ENCODE measurements at regions not wholly inside any gene's neighbourhood (a gene's known extent, or its start where the extent isn't known, plus 50 kb on each side); places are given as distances from the start of the nearest gene placed in this dataset.
"Not testable (repeated sequence)": the region's sequence is repeated elsewhere in the genome, so short reads cannot be mapped to it uniquely, and the experiment has no call there.

DNA sequence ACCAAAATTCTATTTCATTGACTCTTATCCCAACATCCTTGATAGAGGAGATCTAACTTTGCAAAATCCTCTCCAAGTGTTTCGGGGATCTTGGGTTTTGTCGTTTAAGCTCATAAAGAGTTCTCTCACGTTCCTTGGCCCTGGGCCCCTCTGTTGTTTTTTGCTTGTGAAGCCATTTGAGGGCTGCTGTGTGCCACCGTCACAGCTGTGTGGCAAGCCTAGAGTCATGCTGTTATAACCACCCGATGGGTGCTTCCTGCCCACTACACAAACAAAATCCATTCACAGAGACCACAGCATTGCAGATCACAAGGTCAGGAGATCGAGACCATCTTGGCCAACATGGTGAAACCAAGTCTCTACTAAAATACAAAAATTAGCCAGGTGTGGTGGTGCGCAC, 154.1 kb downstream of the ADSS2 start:
- TF ChIP-seq, protein P1, sequence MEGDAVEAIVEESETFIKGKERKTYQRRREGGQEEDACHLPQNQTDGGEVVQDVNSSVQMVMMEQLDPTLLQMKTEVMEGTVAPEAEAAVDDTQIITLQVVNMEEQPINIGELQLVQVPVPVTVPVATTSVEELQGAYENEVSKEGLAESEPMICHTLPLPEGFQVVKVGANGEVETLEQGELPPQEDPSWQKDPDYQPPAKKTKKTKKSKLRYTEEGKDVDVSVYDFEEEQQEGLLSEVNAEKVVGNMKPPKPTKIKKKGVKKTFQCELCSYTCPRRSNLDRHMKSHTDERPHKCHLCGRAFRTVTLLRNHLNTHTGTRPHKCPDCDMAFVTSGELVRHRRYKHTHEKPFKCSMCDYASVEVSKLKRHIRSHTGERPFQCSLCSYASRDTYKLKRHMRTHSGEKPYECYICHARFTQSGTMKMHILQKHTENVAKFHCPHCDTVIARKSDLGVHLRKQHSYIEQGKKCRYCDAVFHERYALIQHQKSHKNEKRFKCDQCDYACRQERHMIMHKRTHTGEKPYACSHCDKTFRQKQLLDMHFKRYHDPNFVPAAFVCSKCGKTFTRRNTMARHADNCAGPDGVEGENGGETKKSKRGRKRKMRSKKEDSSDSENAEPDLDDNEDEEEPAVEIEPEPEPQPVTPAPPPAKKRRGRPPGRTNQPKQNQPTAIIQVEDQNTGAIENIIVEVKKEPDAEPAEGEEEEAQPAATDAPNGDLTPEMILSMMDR (IDR thresholded peaks at IDR 0.05; ENCODE audit: extremely low read depth, insufficient read depth, missing control alignments), result no peak
- in situ Hi-C loops (cut with MboI; ENCODE audit: low pct_unique_long_range_greater_than_20kb, low sequenced_read_pairs, unreplicated experiment), result no loop called here
- no peak for DNase-seq (ENCODE audit: low spot score)

GRCh38 chr1:244300029-244300375, 151.7 kb downstream of the ADSS2 start:
- in situ Hi-C loops (cut with MboI; ENCODE audit: low pct_unique_long_range_greater_than_20kb, low sequenced_read_pairs, unreplicated experiment); DNase-seq (ENCODE audit: low spot score): not testable (repeated sequence)

DNA sequence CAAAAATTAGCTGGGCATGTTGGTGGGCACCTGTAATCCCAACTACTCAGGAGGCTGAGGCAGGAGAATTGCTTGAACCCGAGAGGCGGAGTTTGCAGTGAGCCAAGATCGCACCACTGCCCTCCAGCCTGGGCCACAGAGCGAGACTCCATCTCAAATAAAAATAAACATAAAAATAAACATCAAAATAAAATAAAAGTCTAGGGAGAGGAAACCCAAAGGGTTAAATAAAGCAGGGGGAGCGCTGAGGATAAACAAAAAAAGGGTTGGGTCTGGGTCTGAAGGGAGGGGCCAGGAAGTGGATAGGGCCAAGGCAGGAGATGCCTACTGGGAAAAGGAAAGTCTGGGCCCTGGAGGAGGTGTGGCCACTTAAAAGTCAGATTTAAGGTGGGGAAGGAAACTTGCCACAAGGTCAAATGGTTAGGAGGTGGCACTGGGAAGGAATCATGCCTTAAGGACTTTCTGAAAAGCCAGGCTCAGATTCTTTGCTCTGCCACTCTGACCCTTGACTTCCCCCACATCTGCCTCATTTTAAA, 150.0 kb downstream of the ADSS2 start:
- no peak for DNase-seq (ENCODE audit: low spot score)
- in situ Hi-C loops (cut with MboI; ENCODE audit: low pct_unique_long_range_greater_than_20kb, low sequenced_read_pairs, unreplicated experiment), result no loop called here
- TF ChIP-seq, protein P1 (IDR thresholded peaks at IDR 0.05; ENCODE audit: extremely low read depth, insufficient read depth, missing control alignments), result no peak

GRCh38 chr1:244302876-244303609, 148.7 kb downstream of the ADSS2 start:
- DNase-seq (ENCODE audit: low spot score), result no peak
- in situ Hi-C loops (cut with MboI; ENCODE audit: low pct_unique_long_range_greater_than_20kb, low sequenced_read_pairs, unreplicated experiment), result no loop called here
- TF ChIP-seq, protein P1 (IDR thresholded peaks at IDR 0.05; ENCODE audit: extremely low read depth, insufficient read depth, missing control alignments), result no peak

GRCh38 chr1:244303610-244303969, 148.1 kb downstream of the ADSS2 start:
- no peak for DNase-seq (ENCODE audit: low spot score)
- TF ChIP-seq, protein P1 (IDR thresholded peaks at IDR 0.05; ENCODE audit: extremely low read depth, insufficient read depth, missing control alignments), result no peak
- in situ Hi-C loops (cut with MboI; ENCODE audit: low pct_unique_long_range_greater_than_20kb, low sequenced_read_pairs, unreplicated experiment), result no loop called here

DNA sequence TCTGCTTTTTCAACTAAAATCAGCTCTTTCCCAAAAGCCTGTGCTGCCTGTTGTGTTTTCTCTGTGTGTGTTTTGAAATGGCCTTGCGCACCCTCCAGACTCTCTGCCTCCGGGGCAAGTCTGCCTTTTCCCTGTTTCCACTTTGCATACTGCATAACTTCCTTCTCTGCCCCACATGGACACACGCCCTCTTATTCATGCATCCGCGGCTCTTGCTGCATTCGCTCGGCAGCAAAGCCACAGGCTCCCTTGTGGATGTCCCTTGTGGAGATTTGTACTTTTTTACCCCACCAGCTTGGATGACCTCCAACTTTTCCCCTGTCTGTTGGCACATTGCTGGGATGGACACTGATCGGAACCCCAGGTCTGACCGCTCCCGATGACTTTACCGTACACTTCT, 147.6 kb downstream of the ADSS2 start:
- TF ChIP-seq, protein P1 (IDR thresholded peaks at IDR 0.05; ENCODE audit: extremely low read depth, insufficient read depth, missing control alignments), result no peak
- in situ Hi-C loops (cut with MboI; ENCODE audit: low pct_unique_long_range_greater_than_20kb, low sequenced_read_pairs, unreplicated experiment), result no loop called here
- no peak for DNase-seq (ENCODE audit: low spot score)

DNA sequence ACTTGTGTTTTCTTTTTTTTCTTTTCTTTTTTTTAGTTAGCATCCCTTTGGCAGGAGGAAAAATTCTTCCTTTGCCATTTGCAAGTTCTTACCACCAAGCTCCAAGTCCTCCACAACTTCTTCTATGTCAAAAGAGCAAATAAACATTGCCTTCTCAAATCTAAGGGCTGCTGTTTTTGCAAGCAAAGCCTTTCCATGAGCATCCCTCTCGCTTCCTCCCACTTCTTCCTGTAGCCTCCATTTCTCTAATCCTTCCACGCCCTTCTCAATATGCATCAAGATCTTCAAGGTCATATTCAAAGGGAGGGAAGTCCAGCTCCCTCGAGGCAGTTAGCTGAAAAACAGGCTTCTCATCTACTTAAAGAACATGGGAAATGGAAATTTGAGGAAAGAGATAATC, 147.1 kb downstream of the ADSS2 start:
- TF ChIP-seq, protein P1 (IDR thresholded peaks at IDR 0.05; ENCODE audit: extremely low read depth, insufficient read depth, missing control alignments), result no peak
- no peak for DNase-seq (ENCODE audit: low spot score)
- in situ Hi-C loops (cut with MboI; ENCODE audit: low pct_unique_long_range_greater_than_20kb, low sequenced_read_pairs, unreplicated experiment), result no loop called here
